Medulla oblongata (tissue), 1 donor: ENCODE measurements at regions not wholly inside any gene's neighbourhood (a gene's known extent, or its start where the extent isn't known, plus 50 kb on each side); places are given as distances from the start of the nearest gene placed in this dataset.
A peak's percentile ranks its signal among the peaks of the same experiment; 100 is the strongest.

ENCODE experiments used
- DNase-seq: peaks from one replicate; pipeline ENCODE4 v3.0.0-alpha.2; 2015; ENCODE audit errors: extremely low spot score

DNA sequence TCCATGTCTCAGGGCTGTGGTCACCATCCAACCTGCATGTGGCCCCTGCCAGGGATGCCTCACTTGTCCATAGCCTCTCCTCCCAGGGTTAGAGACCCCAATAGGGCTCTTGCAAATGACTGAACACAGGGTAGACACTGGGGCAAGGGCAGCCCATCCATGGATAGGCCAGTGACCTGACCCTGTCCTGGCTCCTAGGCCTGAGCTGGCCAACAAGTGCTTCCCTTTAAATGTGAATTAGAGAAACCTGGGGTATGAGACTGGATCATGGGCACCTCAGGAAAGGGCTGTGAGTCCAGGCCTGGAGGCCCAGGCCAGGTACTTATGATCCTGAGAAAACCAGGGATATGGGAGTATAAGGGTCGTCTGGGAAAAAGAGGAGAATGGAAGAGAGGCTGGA lies 64.5 kb downstream of the COPS8 start:
- DNase-seq, result no peak

DNA sequence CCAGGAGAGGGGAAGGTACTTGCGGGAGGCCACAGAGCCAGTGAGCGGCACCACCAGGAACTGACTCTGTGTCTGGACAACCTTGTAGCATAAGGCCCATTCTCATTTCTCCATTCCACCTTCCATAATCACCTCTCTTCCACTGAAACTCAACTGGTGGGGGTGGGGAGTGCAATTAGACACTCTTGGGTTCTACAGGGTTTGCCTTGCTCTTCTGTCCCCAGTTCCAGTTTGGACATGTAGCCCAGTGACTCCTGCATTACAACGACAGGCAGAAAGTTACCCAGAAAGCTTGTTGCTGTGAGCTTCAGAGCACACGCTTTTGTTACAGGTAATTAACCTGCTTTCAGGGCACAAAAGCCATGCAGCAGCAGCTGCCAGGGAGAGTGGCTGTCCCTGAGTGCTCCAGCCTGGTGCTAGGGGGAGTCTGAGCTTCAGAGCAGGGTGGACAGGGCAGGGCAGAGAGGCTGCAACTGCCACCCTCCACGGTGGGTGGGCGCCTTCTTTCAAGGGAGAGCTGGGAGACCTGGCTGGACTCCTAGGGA lies 65.2 kb downstream of the COPS8 start:
- DNase-seq, result no peak

- no peak for DNase-seq
Observed at GRCh38 chr2:237152361-237152760, 66.7 kb downstream of the COPS8 start.

GRCh38 chr2:237153181-237153580 lies 67.5 kb downstream of the COPS8 start:
- no peak for DNase-seq

DNA sequence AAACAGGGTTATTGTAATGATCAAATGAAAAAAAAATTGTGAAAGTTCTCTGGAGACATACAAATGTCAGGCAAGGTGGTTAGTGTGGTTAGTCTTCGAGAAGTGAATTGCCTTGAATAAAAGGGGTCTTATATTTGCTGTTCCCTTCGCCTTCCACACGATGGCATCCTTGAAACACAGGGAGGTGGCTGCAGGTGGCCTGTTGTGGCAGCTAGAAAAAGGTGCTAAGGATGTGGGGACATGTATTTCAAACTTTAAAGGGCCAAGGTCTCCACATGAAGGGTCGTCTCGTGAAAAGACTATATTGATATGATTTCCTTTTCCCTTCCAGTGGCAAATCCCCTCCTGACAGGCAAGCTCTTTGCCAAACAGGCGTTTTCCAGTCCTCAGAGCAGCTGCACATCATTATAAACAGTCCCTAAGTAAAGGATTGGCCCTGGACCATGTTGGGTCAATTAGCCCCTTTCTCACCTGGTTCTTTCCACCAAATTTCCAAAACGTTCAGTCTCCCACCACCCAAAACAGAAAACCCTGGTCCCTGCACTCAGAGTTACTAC lies 68.5 kb downstream of the COPS8 start:
- DNase-seq, result peak; percentile 12

- no peak for DNase-seq
Observed at GRCh38 chr2:237154884-237155851, 69.5 kb downstream of the COPS8 start.

DNA sequence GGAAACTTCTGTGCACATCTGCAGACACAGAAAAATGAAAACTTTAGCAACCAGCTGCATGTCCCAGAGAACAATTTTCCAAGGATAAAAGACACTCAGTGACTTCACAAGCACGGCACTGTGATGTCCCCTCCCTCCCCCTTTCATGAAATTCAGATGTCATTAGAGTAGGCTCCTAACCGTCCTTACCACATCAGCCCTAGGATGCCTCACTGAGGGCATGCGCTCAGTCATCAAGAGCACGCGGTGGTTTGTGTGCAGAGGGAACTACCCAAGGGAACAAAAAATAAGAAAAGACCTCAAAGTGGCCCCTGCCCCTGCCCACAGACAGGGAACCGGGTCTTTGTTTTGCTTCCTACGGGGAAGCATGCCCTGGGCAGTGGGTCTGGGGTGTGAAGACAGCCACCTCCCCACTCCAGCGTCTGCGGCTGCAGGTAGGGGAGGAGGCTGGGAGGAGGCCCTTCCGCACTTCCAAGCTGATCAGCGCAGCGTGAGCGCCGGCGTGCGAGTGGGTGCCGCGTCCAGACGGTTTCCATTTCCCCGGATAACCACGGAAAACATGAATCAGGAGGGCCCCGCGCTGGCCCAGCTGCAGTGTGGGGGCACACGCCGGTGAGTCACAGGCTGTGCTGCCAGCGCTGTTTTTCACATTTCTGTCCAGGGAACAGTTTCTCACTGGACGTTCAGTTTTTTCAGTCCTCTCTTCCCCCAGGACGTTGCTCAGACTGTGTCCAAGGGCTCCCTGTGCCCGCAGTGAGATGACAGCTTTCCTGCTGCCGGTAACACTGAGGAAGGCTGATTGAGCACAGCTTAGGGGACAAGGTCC lies 70.6 kb downstream of the COPS8 start:
- DNase-seq, result no peak

DNA sequence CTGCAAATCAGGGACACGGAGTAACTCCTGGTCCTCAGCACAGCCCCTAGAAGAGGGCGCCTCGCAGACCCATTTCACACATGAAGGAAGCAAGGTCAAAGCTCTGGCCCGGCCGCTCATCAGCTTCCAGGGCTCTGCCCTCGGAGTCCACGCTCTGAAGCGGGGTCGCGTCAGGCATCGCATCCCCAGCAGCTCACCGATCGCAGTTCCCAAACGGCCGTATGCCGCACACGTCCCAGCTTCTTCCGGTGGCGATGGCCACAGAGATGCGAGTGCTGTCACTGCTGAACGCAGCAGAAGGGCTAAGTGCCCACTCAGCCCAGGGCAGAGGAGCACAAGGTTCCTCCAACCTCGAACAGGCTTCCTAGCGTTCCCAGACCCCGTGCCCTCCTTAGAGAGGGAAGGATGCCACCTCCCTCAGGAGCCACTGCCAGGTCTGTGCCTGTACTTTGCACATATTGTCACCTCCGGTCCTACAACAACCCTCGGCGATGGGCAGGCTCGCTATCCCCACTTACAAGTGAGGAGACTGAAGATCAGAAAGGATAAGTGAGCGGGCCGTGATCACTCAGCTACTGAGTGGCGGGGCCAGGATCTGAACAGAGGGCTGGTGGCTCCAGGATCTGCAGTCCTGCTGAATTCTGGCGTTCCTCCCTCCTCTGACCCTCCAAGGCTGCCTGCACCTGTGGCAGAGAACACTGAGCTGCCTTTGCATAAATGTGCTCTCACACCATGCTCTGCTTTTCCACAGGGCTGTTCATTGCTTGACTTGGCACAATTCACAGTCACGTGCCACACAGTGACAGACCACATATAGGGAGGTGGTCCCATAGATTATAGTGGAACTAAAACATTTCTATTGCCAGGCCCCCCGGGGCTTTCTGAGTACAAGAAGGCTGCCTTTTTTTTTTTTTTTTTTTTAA lies 71.4 kb downstream of the COPS8 start:
- DNase-seq, result no peak

GRCh38 chr2:237157780-237158102 lies 72.1 kb downstream of the COPS8 start:
- no peak for DNase-seq

- DNase-seq, result no peak
Observed at GRCh38 chr2:237158194-237158593, 72.5 kb downstream of the COPS8 start.

DNA sequence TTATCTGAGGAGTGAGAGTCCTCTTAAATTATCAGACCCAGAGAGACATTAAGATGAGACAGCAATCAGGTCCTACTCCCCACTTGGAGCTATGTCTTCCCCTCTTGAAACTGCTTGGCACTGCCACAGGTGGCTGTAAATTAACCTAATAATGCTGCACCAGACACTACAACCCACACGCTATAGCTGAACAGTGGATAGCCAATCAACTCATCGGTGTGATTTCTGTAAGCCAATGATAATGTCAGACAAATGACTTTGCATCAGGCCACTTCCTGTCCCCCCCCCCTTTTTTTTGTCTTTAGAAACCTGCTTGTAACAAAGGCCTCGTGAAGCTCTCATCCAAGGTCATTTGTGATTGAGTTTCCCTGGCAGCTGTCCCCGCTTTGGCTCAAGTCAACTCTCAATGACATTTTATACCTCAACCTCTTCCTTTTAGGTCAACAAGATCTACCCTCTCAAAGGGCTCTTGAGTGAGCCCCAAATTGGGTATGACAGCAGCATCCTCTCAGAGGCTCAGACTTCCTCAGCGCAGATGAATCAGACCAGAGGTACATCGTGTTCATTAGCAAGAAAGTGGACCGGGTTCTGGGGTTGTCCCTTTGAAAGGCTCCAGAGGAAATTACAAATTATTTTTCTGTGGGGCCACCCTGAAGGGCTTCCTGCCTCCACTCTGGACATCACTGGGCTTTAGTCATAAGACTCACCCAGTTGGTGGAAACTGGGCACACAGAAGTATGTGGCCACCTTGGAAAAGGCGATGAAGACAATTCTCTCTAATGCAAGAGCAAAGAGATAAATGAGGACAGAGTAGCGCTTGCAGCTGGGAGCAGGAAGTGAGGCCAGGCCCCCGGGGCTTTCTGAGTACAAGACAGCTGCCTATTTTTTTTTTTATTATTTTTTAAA lies 73.6 kb downstream of the COPS8 start:
- DNase-seq, result no peak

- no peak for DNase-seq
Observed at GRCh38 chr2:237160271-237160919, 74.7 kb downstream of the COPS8 start.

DNA sequence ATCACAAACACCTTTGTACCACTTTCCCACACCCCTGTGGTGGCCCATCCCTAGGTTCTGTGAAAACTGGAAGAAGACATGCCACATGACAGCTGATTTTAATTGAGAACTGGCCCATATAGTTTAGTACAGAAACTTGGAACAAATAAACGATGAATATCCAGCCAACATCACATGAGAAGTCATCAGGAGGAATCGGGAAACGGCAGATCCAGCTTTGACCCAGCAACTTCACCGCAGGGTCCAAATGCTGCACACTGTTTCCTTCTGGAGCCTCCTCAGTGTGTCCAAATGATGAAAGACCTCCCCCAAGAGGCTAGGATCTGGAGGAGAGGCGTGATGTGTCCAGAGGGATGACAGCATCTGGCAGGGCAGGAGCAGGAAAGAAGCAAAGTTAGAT lies 75.5 kb downstream of the COPS8 start:
- DNase-seq, result no peak

DNA sequence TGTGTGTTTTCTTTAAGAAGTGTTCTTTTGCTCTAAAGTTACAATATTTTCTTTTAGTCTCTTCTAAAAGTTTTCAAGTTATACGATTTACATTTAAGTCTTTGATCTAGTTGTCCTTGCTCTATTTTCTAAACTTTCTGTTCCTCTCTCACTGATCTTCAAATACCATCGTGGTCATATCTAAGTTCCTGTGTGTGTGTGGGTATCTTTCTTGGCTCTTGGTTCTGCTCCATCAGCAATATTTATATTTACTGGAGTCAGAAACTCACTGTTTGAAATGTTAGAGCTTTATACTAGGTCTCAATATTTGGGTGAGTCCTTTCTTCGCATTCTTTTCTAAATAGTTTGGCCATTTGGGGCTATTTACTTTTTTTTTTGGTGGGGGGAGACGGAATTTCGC lies 77.3 kb downstream of the COPS8 start:
- no peak for DNase-seq

- no peak for DNase-seq
Observed at GRCh38 chr2:237164474-237165042, 78.9 kb downstream of the COPS8 start.

GRCh38 chr2:237165405-237166276 lies 80.0 kb downstream of the COPS8 start:
- no peak for DNase-seq

DNA sequence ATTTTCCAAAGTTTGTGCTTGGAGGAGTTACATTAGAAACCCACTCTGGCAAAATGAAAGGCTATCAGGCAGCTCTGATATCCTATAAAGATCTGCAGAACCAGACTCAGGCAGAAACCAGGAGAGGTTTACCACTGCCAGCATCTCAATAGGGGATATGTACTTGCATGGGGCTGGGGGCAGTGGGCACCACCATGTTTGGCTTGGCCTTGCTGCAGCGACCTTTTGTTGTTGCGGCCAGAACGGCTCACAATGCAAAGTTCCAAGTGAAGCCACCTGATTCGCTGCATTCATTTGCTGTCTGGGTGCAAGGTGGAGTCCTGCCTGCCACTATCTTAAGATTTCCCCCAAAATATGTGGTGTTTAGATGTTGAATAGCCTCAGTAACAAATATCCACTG lies 81.3 kb downstream of the COPS8 start:
- no peak for DNase-seq

DNA sequence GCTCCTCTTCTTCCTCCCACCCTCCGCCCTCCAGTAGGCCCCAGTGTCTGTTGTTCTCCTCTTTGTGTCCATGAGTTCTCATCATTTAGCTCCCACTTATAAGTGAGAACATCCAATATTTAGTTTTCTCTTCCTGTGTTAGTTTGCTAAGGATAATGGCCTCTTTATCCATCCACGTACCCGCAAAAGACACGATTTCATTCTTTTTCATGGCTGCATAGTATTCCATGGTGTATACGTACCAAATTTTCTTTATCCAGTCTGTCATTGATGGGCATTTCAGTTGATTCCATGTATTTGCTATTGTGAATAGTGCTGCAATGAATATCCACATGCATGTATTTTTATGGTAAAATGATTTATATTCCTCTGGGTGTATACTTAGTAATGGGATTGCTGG lies 82.2 kb downstream of the COPS8 start:
- no peak for DNase-seq
